ENCODE measurements at regions not wholly inside any gene's neighbourhood (a gene's known extent, or its start where the extent isn't known, plus 50 kb on each side); places are given as distances from the start of the nearest gene placed in this dataset.

DNA sequence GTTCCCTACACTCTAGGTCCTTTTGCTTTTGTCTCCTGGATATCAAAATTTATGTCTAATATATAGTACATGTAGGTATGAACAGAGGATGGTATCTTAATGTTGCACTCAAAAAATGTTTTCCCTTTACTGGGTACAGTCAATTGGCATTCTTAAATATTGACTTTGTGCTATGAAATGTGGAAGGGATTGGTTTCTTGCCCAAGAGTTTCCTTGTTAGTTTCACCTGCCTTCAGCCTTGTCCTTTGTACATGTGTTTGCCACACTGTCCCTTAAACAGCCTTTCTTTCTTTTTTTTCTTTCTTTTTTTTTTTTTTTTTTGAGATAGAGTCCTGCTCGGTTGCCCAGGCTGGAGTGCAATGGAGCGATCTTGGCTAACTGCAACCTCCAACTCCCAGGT, 287.1 kb downstream of the SQOR start:
- Histone ChIP-seq H3K9ac (ENCODE audit: low read length) (no peak overlapping the region), H3F3A (ENCODE audit: insufficient read depth) (no peaks in the 10 kb centered on the region), H3K36me3 (ENCODE audit: low read length) (no peaks in the 10 kb centered on the region), H3K27me3 (ENCODE audit: low read length) (no peaks in the 10 kb centered on the region), H3K4me2 (ENCODE audit: low read depth, low read length, poor library complexity, severe bottlenecking) (no peak overlapping the region), H3K9me3 (ENCODE audit: insufficient read depth, low read length) (no peaks in the 10 kb centered on the region), H3K4me3 (ENCODE audit: insufficient read depth, low read length, poor library complexity, severe bottlenecking) (no peak overlapping the region), H4K20me1 (ENCODE audit: low read depth, low read length) (no peaks in the 10 kb centered on the region), H3K79me2 (ENCODE audit: insufficient read depth, low read length) (no peaks in the 10 kb centered on the region), H2AFZ (ENCODE audit: low read depth, low read length, severe bottlenecking) (no peak overlapping the region), H3K9me2 (replicated peaks; ENCODE audit: insufficient read depth, low read length) (no peaks in the 10 kb centered on the region), H3K27ac (ENCODE audit: low read depth, low read length) (no peak overlapping the region)
- TF ChIP-seq EZH2phosphoT487 (conservative IDR thresholded peaks at IDR 0.05; ENCODE audit: low read length) (no peak), CTCF (IDR thresholded peaks at IDR 0.05; ENCODE audit: insufficient read depth, low read length, poor library complexity, severe bottlenecking) (no peak)

GRCh38 chr15:45941367-45941766, 306.5 kb downstream of the SQOR start:
- Histone ChIP-seq H4K20me1 (ENCODE audit: low read depth, low read length) (no peaks in the 10 kb centered on the region), H3K9ac (ENCODE audit: low read length) (no peak overlapping the region), H3K4me3 (ENCODE audit: insufficient read depth, low read length, poor library complexity, severe bottlenecking) (no peak overlapping the region), H3K27ac (ENCODE audit: low read depth, low read length) (no peak overlapping the region), H3K9me2 (replicated peaks; ENCODE audit: insufficient read depth, low read length) (no peaks in the 10 kb centered on the region), H3K79me2 (ENCODE audit: insufficient read depth, low read length) (no peaks in the 10 kb centered on the region), H3K27me3 (ENCODE audit: low read length) (no peaks in the 10 kb centered on the region), H3F3A (ENCODE audit: insufficient read depth) (no peaks in the 10 kb centered on the region), H3K9me3 (ENCODE audit: insufficient read depth, low read length) (no peaks in the 10 kb centered on the region), H3K4me2 (ENCODE audit: low read depth, low read length, poor library complexity, severe bottlenecking) (no peak overlapping the region), H2AFZ (ENCODE audit: low read depth, low read length, severe bottlenecking) (no peak overlapping the region), H3K36me3 (ENCODE audit: low read length) (no peaks in the 10 kb centered on the region)
- TF ChIP-seq EZH2phosphoT487 (conservative IDR thresholded peaks at IDR 0.05; ENCODE audit: low read length) (no peak), CTCF (IDR thresholded peaks at IDR 0.05; ENCODE audit: insufficient read depth, low read length, poor library complexity, severe bottlenecking) (no peak)

GRCh38 chr15:45943240-45943639, 308.4 kb downstream of the SQOR start:
- no peaks in the 10 kb centered on the region for H3K9me3 ChIP-seq (ENCODE audit: insufficient read depth, low read length)
- H3K4me3 ChIP-seq (ENCODE audit: insufficient read depth, low read length, poor library complexity, severe bottlenecking), result no peak overlapping the region
- no peaks in the 10 kb centered on the region for H3K79me2 ChIP-seq (ENCODE audit: insufficient read depth, low read length)
- H3F3A ChIP-seq (ENCODE audit: insufficient read depth), result no peaks in the 10 kb centered on the region
- no peaks in the 10 kb centered on the region for H3K9me2 ChIP-seq (replicated peaks; ENCODE audit: insufficient read depth, low read length)
- H2AFZ ChIP-seq (ENCODE audit: low read depth, low read length, severe bottlenecking), result no peak overlapping the region
- no peak overlapping the region for H3K9ac ChIP-seq (ENCODE audit: low read length)
- H4K20me1 ChIP-seq (ENCODE audit: low read depth, low read length), result no peaks in the 10 kb centered on the region
- H3K27me3 ChIP-seq (ENCODE audit: low read length), result no peaks in the 10 kb centered on the region
- H3K4me2 ChIP-seq (ENCODE audit: low read depth, low read length, poor library complexity, severe bottlenecking), result no peak overlapping the region
- H3K36me3 ChIP-seq (ENCODE audit: low read length), result no peaks in the 10 kb centered on the region
- H3K27ac ChIP-seq (ENCODE audit: low read depth, low read length), result no peak overlapping the region
- TF ChIP-seq EZH2phosphoT487 (conservative IDR thresholded peaks at IDR 0.05; ENCODE audit: low read length), result no peak
- no peak for TF ChIP-seq CTCF (IDR thresholded peaks at IDR 0.05; ENCODE audit: insufficient read depth, low read length, poor library complexity, severe bottlenecking)

GRCh38 chr15:45946111-45946510, 311.3 kb downstream of the SQOR start:
- no peaks in the 10 kb centered on the region for H3K27me3 ChIP-seq (ENCODE audit: low read length)
- no peak overlapping the region for H3K9ac ChIP-seq (ENCODE audit: low read length)
- no peak for TF ChIP-seq EZH2phosphoT487 (conservative IDR thresholded peaks at IDR 0.05; ENCODE audit: low read length)
- TF ChIP-seq CTCF (IDR thresholded peaks at IDR 0.05; ENCODE audit: insufficient read depth, low read length, poor library complexity, severe bottlenecking), result no peak
- no peaks in the 10 kb centered on the region for H3F3A ChIP-seq (ENCODE audit: insufficient read depth)
- H3K36me3 ChIP-seq (ENCODE audit: low read length), result no peaks in the 10 kb centered on the region
- no peak overlapping the region for H3K4me3 ChIP-seq (ENCODE audit: insufficient read depth, low read length, poor library complexity, severe bottlenecking)
- H2AFZ ChIP-seq (ENCODE audit: low read depth, low read length, severe bottlenecking), result no peak overlapping the region
- H3K9me2 ChIP-seq (replicated peaks; ENCODE audit: insufficient read depth, low read length), result no peaks in the 10 kb centered on the region
- no peaks in the 10 kb centered on the region for H4K20me1 ChIP-seq (ENCODE audit: low read depth, low read length)
- H3K9me3 ChIP-seq (ENCODE audit: insufficient read depth, low read length), result no peaks in the 10 kb centered on the region
- H3K4me2 ChIP-seq (ENCODE audit: low read depth, low read length, poor library complexity, severe bottlenecking), result no peak overlapping the region
- no peak overlapping the region for H3K27ac ChIP-seq (ENCODE audit: low read depth, low read length)
- no peaks in the 10 kb centered on the region for H3K79me2 ChIP-seq (ENCODE audit: insufficient read depth, low read length)

Data from SU-DHL-6 (cell line).